ENCODE measurements at regions not wholly inside any gene's neighbourhood (a gene's known extent, or its start where the extent isn't known, plus 50 kb on each side); places are given as distances from the start of the nearest gene placed in this dataset.

DNA sequence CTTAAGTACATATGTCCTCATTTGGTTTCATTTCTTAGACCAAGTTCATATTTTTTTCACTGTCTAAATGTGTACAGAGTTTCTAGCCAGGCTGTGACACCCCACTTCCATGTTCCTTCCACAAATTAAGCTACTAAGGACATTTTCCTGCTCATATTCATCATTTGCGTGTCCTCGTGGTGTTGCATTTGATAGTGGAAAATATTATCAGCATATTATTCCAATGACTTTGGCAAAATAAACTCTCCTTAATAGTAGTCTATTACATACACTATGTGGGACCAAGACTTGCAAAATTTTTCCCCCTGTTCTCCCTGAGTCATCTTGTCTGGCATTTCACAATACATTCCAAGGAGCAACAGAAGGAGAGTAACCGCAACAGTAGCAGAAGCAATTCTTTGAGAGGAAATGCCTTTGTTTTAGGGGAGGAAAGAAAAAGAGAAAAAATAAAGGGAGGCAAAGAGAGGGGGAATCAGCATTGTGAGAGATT is 599.2 kb downstream of the COL12A1 start:
- ChIA-PET CTCF (no interaction called here), POLR2A (ENCODE audit: unreplicated experiment) (no interaction called here)
- no peaks in the 10 kb centered on the region for H3K79me2 ChIP-seq (ENCODE audit: low read length)
- H3K36me3 ChIP-seq (ENCODE audit: low read depth, low read length) = no peaks in the 10 kb centered on the region
- peak overlapping the region; percentile 59 for H3K4me2 ChIP-seq (ENCODE audit: low read length)
- peak overlapping the region; percentile 30; the same call in 1 of the 2 replicates for H3K4me3 ChIP-seq (ENCODE audit: low read length)
- H3F3A ChIP-seq (ENCODE audit: low read length, unreplicated experiment) = no peaks in the 10 kb centered on the region
- TF ChIP-seq EZH2phosphoT487 (IDR thresholded peaks at IDR 0.05; ENCODE audit: borderline replicate concordance, low read length) = no peak
- H3K27me3 ChIP-seq (ENCODE audit: low read length) = no peaks in the 10 kb centered on the region
- intact Hi-C loops (cut with micrococcal nuclease) = loop anchor here (5.0 to 10.0 kb wide), 2 partner anchors 151 to 598 kb away; partner anchors contain the start of gene COL12A1
- H4K20me1 ChIP-seq (ENCODE audit: low read length) = no peaks in the 10 kb centered on the region
- DNase-seq = peak; percentile 79
- H2AFZ ChIP-seq (ENCODE audit: low read length) = no peak overlapping the region
- H3K9me3 ChIP-seq (ENCODE audit: low read length) = no peaks in the 10 kb centered on the region
- ATAC-seq = peak; percentile 79
- no TSS peak for BruUV-seq (replicated peaks)
- H3K27ac ChIP-seq (ENCODE audit: low read length) = peak overlapping the region; percentile 73
- no peak overlapping the region for H3K9ac ChIP-seq (ENCODE audit: low read length)
- H3K9me2 ChIP-seq (replicated peaks; ENCODE audit: low read length) = no peaks in the 10 kb centered on the region
- H3K4me1 ChIP-seq (ENCODE audit: insufficient read depth, low read length) = peaks cover 57% of the 10 kb centered on the region

DNA sequence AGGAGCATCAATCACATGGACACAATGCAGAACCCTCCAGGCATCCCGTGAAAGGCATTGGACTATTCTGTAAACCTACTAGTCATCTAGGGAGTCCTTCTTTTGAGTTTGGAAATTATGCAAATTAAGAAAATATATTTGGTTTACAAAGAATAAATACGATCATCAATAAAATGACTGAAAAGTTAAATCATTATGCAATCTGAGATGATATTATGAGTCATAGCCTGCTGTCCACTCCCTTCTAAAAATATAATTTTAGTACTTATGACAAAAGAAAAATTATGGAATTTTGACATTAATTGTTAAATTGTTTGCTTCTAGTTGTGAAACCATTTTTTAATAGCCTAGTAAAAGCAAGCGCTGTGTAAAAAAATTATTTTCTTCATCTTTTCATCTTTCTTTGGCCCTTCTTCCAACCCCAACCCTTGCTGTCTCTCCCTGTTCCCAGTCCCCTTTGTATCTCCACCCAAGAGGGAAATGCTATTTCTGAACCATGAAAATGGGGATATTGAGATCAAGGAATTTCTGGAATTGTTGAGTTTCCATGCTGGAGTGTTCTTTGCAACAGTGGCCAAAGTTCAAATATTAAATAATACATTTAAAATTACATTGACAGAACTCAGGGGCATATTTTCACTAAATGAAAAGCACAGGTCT is 599.8 kb downstream of the COL12A1 start:
- BruUV-seq (replicated peaks) = no TSS peak
- Histone ChIP-seq H3K36me3 (ENCODE audit: low read depth, low read length) (no peaks in the 10 kb centered on the region), H3K27me3 (ENCODE audit: low read length) (no peaks in the 10 kb centered on the region), H3K4me2 (ENCODE audit: low read length) (peak overlapping the region; percentile 59), H4K20me1 (ENCODE audit: low read length) (no peaks in the 10 kb centered on the region), H3K4me1 (ENCODE audit: insufficient read depth, low read length) (peaks cover 53% of the 10 kb centered on the region), H3K79me2 (ENCODE audit: low read length) (no peaks in the 10 kb centered on the region), H3K9ac (ENCODE audit: low read length) (no peak overlapping the region), H3K4me3 (ENCODE audit: low read length) (0 out of 2 replicates have a peak overlapping the region, but pooled peaks have one; percentile 30), H3K9me2 (replicated peaks; ENCODE audit: low read length) (no peaks in the 10 kb centered on the region), H3K9me3 (ENCODE audit: low read length) (no peaks in the 10 kb centered on the region), H2AFZ (ENCODE audit: low read length) (no peak overlapping the region), H3K27ac (ENCODE audit: low read length) (peak overlapping the region; percentile 73), H3F3A (ENCODE audit: low read length, unreplicated experiment) (no peaks in the 10 kb centered on the region)
- ChIA-PET CTCF (no interaction called here), POLR2A (ENCODE audit: unreplicated experiment) (no interaction called here)
- TF ChIP-seq EZH2phosphoT487 (IDR thresholded peaks at IDR 0.05; ENCODE audit: borderline replicate concordance, low read length) (no peak), EZH2 (IDR thresholded peaks at IDR 0.05; ENCODE audit: low read length, unreplicated experiment) (no peak)
- TF ChIP-seq, protein P1, sequence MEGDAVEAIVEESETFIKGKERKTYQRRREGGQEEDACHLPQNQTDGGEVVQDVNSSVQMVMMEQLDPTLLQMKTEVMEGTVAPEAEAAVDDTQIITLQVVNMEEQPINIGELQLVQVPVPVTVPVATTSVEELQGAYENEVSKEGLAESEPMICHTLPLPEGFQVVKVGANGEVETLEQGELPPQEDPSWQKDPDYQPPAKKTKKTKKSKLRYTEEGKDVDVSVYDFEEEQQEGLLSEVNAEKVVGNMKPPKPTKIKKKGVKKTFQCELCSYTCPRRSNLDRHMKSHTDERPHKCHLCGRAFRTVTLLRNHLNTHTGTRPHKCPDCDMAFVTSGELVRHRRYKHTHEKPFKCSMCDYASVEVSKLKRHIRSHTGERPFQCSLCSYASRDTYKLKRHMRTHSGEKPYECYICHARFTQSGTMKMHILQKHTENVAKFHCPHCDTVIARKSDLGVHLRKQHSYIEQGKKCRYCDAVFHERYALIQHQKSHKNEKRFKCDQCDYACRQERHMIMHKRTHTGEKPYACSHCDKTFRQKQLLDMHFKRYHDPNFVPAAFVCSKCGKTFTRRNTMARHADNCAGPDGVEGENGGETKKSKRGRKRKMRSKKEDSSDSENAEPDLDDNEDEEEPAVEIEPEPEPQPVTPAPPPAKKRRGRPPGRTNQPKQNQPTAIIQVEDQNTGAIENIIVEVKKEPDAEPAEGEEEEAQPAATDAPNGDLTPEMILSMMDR (conservative IDR thresholded peaks at IDR 0.05; ENCODE audit: low read depth, low read length) = no peak
- ATAC-seq (no peak), DNase-seq (peak; percentile 3)
- intact Hi-C loops (cut with micrococcal nuclease) = loop anchor here (5.0 to 10.0 kb wide), 2 partner anchors 151 to 599 kb away; partner anchors contain the start of gene COL12A1

- DNase-seq (no peak), ATAC-seq (no peak)
- H3K79me2 ChIP-seq (ENCODE audit: low read length) = no peaks in the 10 kb centered on the region
- no peak overlapping the region for H3K9ac ChIP-seq (ENCODE audit: low read length)
- H3K27ac ChIP-seq (ENCODE audit: low read length) = no peak overlapping the region
- peaks cover 42% of the 10 kb centered on the region for H3K4me1 ChIP-seq (ENCODE audit: insufficient read depth, low read length)
- H2AFZ ChIP-seq (ENCODE audit: low read length) = no peak overlapping the region
- no peaks in the 10 kb centered on the region for H3F3A ChIP-seq (ENCODE audit: low read length, unreplicated experiment)
- BruUV-seq (replicated peaks) = no TSS peak
- CTCF ChIA-PET = no interaction called here
- no peak overlapping the region for H3K4me2 ChIP-seq (ENCODE audit: low read length)
- POLR2A ChIA-PET (ENCODE audit: unreplicated experiment) = no interaction called here
- no peaks in the 10 kb centered on the region for H3K9me3 ChIP-seq (ENCODE audit: low read length)
- no peaks in the 10 kb centered on the region for H3K9me2 ChIP-seq (replicated peaks; ENCODE audit: low read length)
- TF ChIP-seq EZH2phosphoT487 (IDR thresholded peaks at IDR 0.05; ENCODE audit: borderline replicate concordance, low read length) = no peak
- TF ChIP-seq, protein P1 (conservative IDR thresholded peaks at IDR 0.05; ENCODE audit: low read depth, low read length) = no peak
- TF ChIP-seq EZH2 (IDR thresholded peaks at IDR 0.05; ENCODE audit: low read length, unreplicated experiment) = no peak
- no peaks in the 10 kb centered on the region for H3K27me3 ChIP-seq (ENCODE audit: low read length)
- intact Hi-C loops (cut with micrococcal nuclease) = loop anchor here (10.0 kb wide), 1 partner anchor 601 kb away; the partner anchor contains the start of gene COL12A1
- no peaks in the 10 kb centered on the region for H4K20me1 ChIP-seq (ENCODE audit: low read length)
- no peak overlapping the region for H3K4me3 ChIP-seq (ENCODE audit: low read length)
- no peaks in the 10 kb centered on the region for H3K36me3 ChIP-seq (ENCODE audit: low read depth, low read length)
Measured at GRCh38 chr6:74604279-74604678, 601.6 kb downstream of the COL12A1 start.
